AG08396 (cell line): ENCODE measurements at regions not wholly inside any gene's neighbourhood (a gene's known extent, or its start where the extent isn't known, plus 50 kb on each side); places are given as distances from the start of the nearest gene placed in this dataset.
"Not testable (repeated sequence)": the region's sequence is repeated elsewhere in the genome, so short reads cannot be mapped to it uniquely, and the experiment has no call there.

Experiments used
- DNase-seq: peaks from one replicate; pipeline ENCODE4 v3.0.0; 2012; ENCODE audit warnings: low spot score, mixed read lengths

DNA sequence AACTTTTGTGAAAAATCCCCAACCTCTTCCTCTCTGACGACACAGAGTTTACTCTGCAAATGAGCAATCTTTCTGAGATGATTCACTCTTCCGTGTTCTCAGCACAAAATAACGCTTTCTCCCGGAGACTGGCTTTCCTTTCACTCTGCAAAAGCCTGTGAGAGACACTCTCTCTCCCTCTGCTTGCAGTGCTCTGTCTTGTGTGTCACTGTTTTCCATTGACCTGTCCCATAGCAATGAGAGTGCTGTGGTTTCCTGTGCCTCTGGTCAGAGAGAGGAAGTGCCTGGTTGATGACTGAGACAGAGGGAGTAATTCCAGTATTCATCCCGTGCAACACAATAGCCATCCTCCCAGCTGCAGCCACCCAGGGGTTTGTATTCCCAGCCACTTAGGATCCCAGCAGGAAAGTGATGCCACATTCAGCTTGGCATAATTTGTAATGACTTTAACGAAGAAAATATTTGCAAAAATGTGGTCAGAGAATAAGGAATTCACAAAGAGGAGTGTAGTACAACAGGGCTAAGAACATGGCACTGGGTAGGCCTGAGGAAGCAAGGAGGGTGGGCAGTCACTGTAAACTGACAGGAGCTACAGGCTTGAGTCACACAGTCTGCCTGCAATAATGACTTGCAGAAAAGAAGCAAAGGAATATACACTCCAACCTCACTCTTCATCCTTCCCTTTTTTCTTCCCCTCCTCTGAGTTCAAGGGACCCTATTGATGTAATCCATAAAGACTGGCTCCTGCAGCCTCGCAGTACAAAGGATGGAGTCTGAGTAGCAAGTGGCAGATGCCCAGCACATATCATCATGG lies 463.5 kb upstream of the RGMB start:
- peak; percentile 80 for DNase-seq

DNA sequence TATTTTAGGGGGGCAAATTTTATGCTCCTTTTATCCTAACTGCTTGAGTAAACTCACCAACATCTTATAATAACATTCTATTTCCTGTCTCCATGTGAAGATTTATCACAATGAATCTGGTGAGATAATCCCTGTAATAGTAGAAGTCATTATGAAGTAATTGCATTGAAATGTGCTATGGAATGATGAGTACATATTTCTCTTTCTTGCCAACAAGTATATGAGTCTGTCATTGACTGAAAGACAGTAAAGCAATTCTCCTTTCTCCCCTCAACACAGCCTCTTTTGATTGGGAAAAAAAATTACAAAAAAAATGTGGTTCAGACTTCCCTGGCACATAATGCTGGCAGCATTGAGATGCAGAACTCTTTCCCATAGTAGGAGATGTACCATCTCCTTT lies 459.2 kb upstream of the RGMB start:
- DNase-seq: peak; percentile 22

DNA sequence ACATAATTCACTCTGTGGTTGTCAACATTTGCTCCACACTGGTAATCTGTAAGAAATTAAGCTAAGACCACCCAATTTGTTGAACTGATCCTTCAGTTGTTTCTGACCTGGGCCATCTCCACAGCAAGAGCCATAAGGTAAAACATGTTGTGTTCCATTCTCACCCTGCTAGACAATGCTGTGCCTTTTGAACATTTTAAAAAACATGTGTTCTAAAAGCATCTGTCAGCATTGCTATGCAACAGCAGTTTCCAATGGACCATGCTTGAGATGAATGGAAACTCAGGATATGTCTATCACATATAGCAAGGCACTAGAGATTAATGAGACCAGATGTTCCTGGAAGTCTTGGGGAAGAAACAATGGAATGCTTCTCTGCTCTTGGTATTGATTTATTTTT lies 455.1 kb upstream of the RGMB start:
- DNase-seq: no peak

DNA sequence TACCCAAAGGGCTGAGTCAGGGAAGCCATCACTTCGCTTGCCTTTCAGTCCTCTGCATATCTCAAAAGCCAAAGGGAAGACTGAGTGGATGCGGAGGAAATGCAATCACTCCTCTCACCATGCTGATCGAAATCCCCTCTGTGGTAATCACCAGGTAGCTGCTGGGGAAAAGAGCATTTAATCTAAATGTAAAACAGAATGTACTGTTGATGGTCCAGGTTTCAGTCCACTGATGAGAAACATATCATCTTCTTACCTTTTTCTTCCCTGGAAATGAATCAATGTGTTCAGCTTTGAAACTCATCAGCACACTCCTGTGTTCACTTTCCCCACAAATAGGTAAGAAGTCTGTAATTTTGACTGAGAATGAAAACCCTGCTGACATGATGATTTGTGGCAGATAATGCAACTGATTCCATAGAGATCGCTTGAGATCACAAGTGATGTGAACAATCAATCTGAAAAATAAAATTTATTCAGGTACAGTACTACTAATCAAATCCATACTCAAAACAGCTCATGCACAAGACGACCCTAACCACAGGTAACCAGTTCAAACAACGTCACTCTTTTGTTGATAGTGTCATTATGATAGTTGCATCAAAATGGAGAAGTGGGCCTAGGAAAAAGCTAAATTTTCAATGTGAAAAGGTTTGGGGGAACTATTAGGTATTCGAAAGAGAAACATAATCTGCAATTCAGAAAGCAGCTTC lies 454.0 kb upstream of the RGMB start:
- DNase-seq: no peak

DNA sequence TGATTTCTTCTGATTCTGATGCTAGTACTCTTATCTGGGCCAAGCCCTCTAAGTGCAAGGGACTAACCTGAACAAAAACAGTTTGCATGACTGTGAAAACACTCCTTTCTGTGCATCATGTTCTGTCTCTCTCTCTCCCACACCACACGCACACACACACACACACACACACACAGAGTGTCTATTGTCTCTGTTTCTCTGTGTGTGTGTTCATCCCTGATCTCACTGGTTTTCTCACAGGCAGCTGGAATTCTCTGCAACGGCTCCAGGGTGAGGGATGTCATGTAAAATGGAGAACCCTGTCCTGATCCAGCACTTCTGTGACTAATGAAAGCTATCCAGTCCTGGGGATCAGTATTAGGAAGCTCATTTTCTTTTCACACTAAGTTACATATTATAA lies 453.1 kb upstream of the RGMB start:
- no peak for DNase-seq

DNA sequence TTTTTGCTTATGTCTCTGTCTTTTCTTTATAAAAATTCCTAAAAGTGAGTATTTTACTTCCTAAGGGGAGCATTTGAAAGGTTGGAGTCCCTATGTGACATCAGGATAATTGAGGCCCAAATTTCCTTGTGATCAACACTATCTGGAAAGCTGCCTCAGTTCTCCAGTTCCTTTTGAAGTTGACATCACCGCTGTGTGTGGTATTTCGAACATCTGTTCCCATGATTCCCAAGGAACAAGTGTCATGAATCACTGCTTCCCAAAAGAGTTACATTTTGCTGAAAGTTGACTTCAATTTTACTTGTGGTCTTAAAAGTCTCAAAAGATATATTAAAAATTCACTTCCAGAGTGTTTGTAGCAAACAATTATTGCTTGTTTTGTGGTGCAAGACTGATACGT lies 452.1 kb upstream of the RGMB start:
- no peak for DNase-seq

DNA sequence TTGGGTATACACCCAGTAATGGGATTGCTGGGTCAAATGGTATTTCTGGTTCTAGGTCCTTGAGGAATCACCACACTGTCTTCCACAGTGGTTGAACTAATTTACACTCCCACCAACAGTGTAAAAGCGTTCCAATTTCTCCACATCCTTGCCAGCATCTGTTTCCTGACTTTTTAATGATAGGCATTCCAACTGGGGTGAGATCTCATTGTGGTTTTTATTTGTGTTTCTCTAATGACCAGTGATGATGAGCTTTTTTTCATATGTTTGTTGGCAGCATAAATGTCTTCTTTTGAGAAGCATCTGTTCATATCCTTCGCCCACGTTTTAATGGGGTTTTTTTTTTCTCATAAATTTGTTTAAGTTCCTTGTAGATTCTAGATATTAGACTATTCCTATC lies 448.3 kb upstream of the RGMB start:
- DNase-seq: not testable (repeated sequence)

GRCh38 chr5:98328015-98328414 lies 445.4 kb upstream of the RGMB start:
- no peak for DNase-seq

GRCh38 chr5:98330871-98331270 lies 442.6 kb upstream of the RGMB start:
- DNase-seq: no peak

- DNase-seq: no peak
These were observed 439.5 kb upstream of the RGMB start for GRCh38 chr5:98333921-98334320.

DNA sequence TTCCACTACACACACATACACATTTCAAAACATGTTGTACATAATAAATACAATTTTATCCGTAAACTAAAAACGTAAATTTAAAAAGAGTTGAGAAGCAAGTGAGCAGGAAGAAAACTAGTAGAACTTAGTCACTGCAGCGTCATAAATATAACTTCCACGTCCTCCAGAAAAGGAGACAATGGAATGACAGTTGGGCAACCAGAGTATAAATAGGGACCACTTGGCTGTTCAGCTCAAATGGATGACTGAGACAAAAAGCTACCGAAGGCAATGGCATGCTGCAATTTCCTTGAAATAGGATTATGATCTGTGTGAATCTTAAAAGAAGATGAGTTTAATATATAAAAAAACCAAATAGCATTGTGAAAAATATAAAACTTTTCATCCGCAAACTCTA lies 438.5 kb upstream of the RGMB start:
- DNase-seq: no peak

- DNase-seq: no peak
These were observed 434.2 kb upstream of the RGMB start for GRCh38 chr5:98339141-98339848.

DNA sequence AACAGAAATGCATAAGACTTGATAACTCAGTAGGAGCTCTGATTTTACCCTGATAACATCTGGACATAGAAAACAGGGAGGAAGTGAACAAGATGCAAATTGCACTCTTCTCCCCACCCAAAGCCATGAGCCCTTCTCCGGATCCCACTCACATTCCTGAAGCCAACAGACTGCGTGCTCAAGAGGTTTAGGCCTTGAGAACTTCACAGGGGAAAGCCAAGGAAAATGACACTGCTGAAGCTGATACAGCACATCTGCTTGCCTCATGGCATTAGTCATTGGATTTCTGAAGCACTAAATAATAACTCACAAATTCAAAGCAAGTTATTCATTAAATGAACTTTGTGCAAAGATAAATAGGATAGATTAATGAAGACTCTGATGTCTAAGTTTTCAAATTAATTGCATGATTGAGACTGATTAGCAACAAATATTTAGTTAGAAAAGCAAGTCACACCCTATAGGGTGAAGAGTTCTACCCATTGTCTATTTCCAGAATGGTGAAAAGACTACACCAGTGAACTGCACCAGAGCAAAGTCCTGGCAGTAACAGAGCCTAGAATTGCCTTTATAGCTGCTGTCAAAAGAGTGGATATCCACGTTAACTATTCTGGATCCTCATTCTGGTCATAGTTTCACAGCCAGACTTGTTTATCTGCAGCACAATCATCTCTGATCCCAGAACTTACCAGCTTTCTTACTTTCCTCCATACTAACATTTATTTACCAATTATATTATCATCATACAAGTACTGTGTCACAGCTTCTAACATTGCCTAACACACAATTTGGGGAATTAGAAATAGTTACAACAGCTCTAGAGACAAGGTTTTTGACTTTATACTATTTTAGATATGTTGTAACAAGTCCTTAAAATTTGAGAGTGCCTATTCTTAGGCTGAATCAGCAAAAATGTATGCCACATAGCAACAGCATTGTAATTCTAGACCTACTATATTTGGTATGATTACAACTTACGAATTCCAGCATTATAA lies 432.1 kb upstream of the RGMB start:
- peak; percentile 71 for DNase-seq

DNA sequence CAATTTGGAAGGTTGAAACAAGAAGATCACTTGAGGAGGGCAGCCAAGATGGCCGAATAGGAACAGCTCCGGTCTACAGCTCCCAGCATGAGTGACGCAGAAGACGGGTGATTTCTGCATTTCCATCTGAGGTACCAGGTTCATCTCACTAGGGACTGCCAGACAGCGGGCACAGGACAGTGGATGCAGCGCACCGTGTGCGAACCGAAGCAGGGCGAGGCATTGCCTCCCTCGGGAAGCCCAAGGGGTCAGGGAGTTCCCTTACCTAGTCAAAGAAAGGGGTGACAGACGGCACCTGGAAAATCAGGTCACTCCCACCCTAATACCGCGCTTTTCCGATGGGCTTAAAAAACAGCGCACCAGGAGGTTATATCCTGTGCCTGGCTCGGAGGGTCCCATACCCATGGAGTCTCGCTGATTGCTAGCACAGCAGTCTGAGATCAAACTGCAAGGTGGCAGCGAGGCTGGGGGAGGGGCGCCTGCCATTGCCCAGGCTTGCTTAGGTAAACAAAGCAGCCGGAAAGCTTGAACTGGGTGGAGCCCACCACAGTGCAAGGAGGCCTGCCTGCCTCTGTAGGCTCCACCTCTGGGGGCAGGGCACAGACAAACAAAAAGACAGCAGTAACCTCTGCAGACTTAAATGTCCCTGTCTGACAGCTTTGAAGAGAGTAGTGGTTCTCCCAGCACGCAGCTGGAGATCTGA lies 430.4 kb upstream of the RGMB start:
- not testable (repeated sequence) for DNase-seq

GRCh38 chr5:98349251-98349989 lies 424.0 kb upstream of the RGMB start:
- DNase-seq: peak; percentile 44

GRCh38 chr5:98349990-98350365 lies 423.5 kb upstream of the RGMB start:
- no peak for DNase-seq

DNA sequence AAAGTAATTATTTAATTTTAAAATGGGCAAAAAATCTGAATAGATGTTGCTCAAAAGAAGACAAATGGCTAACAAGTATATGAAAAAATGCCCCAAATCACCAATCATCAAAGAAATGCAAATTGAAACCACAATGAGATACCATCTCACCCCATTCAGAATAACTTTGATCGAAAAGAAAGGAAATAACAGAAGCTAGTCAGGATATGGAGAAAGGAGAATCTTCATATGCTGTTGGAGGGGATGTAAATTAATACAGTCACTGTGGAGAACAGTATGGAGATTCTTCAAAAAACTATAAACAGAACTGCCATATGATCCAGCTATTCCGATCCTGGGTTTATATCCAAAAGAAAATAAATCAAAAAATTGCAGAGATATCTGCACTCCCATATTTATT lies 418.5 kb upstream of the RGMB start:
- no peak for DNase-seq

DNA sequence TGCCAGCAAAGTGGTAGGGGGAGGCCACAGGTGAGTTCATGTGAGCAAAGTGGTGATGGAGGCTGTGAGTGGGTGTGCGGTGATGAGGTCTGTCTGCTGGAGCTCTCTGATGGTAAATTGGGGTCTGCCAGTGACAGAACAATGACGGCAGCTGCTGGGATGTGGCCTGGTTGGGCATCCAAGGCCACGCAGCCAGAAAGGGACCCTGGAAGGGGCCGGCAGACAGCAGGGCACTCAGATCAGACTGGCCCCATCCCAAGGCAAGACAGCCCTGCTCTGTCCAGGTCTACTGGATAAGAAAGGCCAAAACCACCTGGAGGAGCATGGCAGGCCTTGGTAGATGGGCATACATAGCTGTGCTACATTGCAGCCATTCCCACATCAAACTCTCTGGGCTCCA lies 412.9 kb upstream of the RGMB start:
- no peak for DNase-seq

DNA sequence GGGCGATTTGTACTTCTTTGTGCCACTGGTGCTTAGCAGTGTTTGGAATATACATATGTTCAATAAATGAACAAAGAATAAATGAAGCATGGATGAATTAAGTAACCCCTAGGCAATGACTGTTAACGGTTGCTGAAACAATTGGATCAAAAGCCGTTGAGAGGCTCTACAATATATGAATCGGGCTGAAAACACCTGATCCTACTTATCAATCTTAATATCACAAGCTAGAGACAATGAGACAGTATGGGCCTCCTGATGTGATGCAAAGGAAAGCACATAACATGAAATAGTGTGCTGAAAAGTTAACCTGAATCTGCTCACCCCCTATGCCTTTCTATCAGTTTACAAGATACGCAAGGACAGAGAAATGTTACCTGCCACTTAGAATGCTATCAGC lies 410.3 kb upstream of the RGMB start:
- DNase-seq: no peak

GRCh38 chr5:98364549-98364948 lies 408.9 kb upstream of the RGMB start:
- DNase-seq: no peak
